HEK293T (cell line): ENCODE measurements at regions not wholly inside any gene's neighbourhood (a gene's known extent, or its start where the extent isn't known, plus 50 kb on each side); places are given as distances from the start of the nearest gene placed in this dataset.

Source experiments
- ARNT ChIP-seq: fragments of 450-650 bp; IDR thresholded peaks from 2 replicates; pipeline ENCODE4 v1.6.1; 2017; ENCODE audit warnings: mild to moderate bottlenecking
- BHLHE40 ChIP-seq: fragments of 450-650 bp; IDR thresholded peaks from 2 replicates; pipeline ENCODE4 v1.6.1; 2016; ENCODE audit warnings: mild to moderate bottlenecking, moderate library complexity, borderline replicate concordance
- CTBP1 ChIP-seq: fragments of 450-650 bp; IDR thresholded peaks from 2 replicates; pipeline ENCODE4 v1.6.1; 2016; ENCODE audit warnings: borderline replicate concordance
- ELF4 ChIP-seq: fragments of 450-650 bp; IDR thresholded peaks from 2 replicates; pipeline ENCODE4 v1.6.1; 2017; ENCODE audit warnings: antibody characterized with exemption
- FOXA1 ChIP-seq: fragments of 450-650 bp; IDR thresholded peaks from 2 replicates; pipeline ENCODE4 v1.6.1; 2016; ENCODE audit warnings: mild to moderate bottlenecking
- FOXK2 ChIP-seq: fragments of 450-650 bp; IDR thresholded peaks from 2 replicates; pipeline ENCODE4 v1.6.1; 2016; ENCODE audit warnings: mild to moderate bottlenecking
- FOXM1 ChIP-seq: fragments of 450-650 bp; IDR thresholded peaks from 2 replicates; pipeline ENCODE4 v1.6.1; 2017; ENCODE audit warnings: mild to moderate bottlenecking, borderline replicate concordance
- HDGF ChIP-seq: fragments of 450-650 bp; IDR thresholded peaks from 2 replicates; pipeline ENCODE4 v1.6.1; 2017; ENCODE audit warnings: antibody characterized with exemption, borderline replicate concordance
- L3MBTL2 ChIP-seq: fragments of 450-650 bp; conservative IDR thresholded peaks from 2 replicates; pipeline ENCODE4 v1.6.1; 2016; ENCODE audit warnings: mild to moderate bottlenecking
- PKNOX1 ChIP-seq: fragments of 450-650 bp; IDR thresholded peaks from 2 replicates; pipeline ENCODE4 v1.6.1; 2016
- SP1 ChIP-seq: fragments of 450-650 bp; IDR thresholded peaks from 2 replicates; pipeline ENCODE4 v1.6.1; 2017
- SUZ12 ChIP-seq: fragments of 450-650 bp; IDR thresholded peaks from 2 replicates; pipeline ENCODE4 v1.6.1; 2016; ENCODE audit warnings: mild to moderate bottlenecking
- TARDBP ChIP-seq: fragments of 450-650 bp; IDR thresholded peaks from 2 replicates; pipeline ENCODE4 v1.6.1; 2016

GRCh38 chr3:30962084-30962483 lies 67.6 kb upstream of the GADL1 start:
- TF ChIP-seq PKNOX1 (no peak), SP1 (no peak), BHLHE40 (no peak), SUZ12 (no peak), FOXM1 (no peak), ARNT (no peak), ELF4 (no peak), L3MBTL2 (no peak), HDGF (no peak), FOXK2 (no peak), TARDBP (no peak), CTBP1 (no peak), FOXA1 (no peak)
